ENCODE measurements at regions not wholly inside any gene's neighbourhood (a gene's known extent, or its start where the extent isn't known, plus 50 kb on each side); places are given as distances from the start of the nearest gene placed in this dataset.

GRCh38 chr9:79955300-79955699 lies 383.5 kb downstream of the TLE4 start:
- peak; percentile 8 for DNase-seq

- no peak for DNase-seq
Measured at GRCh38 chr9:79953908-79954307, 382.1 kb downstream of the TLE4 start.

GRCh38 chr9:79952401-79952800 lies 380.6 kb downstream of the TLE4 start:
- no peak for DNase-seq

DNA sequence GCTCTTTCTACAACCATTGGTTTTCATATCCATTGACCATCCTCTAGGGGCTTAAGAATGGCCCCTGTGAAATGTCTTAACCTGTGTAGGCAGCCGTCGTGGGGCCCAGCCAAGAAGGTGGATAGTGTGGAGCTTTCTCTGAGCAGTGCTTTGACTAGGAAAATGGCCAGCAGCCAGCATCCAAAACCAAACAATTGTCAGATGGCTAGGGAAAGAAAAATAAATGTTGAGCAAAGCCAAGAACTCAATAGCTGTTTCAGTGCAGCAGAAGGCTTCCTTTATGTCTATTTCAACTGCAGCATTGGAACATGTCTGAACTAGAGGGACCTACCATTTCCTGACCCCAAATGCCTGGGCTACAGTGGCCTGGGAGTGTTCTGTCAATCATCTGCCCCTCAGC lies 374.9 kb downstream of the TLE4 start:
- no peak for DNase-seq

DNA sequence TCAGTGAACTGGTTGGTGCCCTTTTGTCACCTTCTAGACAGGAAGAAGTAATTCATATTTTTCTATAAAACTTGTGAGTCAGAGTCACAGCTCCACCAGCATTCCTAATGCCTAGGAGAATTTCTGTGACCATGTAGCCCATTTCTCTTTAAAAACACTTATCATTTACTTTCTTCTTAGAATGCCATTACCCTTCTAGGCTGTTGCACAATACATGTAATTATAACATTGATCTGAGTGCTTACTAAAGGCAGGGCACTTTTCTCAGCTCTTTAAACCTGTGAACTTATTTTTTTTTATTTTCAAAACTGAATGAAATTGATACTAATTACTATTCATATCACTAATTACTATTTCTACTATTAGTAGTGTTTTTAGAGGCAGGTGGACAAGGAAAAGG lies 373.7 kb downstream of the TLE4 start:
- no peak for DNase-seq

- no peak for DNase-seq
Measured at GRCh38 chr9:79945016-79945415, 373.3 kb downstream of the TLE4 start.

DNA sequence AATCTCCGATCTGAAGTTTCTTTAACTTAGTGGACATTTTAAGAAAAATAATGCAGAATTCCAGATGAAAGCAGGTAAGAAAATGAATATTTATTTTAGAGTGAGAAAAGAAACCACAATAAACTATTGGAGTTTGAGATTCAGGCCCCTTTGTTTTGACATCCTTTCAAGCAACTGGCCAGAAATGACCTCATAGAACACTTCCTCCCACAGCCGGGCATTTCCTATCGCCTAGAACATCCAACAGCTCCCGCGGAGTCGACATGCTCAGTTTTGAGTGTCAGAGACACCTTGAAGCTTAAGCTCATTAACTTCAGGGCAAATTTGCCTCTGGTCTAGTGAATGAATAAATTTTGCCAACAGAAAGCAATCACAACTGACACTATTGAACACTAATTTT lies 369.2 kb downstream of the TLE4 start:
- DNase-seq = peak; percentile 7

- DNase-seq = no peak
Measured at GRCh38 chr9:79939819-79940218, 368.1 kb downstream of the TLE4 start.

DNA sequence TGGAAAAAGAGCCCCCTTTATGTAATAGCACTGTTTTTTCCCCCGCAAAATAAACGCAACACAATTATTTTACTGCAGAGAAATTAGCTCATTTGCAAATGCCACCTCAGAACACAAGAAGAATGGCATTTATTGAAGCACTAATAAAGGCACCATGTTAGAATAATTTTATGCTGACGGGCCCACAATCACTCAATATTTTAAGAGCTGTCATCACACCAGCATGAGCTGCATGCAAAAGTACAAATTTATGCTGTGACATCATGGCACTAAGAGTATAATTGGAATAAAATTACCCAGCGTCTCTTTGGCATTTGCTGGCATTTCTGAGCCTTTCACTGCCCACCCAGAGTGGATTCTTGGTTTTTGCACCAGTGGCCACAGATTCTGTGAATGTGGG lies 364.6 kb downstream of the TLE4 start:
- no peak for DNase-seq

DNA sequence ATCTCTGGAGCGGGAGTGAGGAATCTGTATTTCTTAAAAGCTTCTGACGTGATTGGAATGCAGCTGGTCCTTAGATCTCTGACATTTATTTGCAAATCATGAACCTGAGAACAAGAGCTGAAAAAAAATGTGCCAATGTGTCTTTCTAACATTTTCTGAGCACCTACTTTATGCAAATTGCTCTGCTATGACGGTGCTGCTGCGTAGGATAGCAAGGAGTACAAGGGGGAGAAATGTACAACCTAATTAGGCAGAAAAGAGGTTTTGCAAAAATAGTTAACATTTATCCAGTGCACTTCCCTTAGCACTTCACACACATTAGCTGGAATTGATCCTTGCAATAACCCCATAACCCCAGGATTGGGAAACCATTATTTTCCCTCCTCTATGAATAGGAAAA lies 357.5 kb downstream of the TLE4 start:
- no peak for DNase-seq

DNA sequence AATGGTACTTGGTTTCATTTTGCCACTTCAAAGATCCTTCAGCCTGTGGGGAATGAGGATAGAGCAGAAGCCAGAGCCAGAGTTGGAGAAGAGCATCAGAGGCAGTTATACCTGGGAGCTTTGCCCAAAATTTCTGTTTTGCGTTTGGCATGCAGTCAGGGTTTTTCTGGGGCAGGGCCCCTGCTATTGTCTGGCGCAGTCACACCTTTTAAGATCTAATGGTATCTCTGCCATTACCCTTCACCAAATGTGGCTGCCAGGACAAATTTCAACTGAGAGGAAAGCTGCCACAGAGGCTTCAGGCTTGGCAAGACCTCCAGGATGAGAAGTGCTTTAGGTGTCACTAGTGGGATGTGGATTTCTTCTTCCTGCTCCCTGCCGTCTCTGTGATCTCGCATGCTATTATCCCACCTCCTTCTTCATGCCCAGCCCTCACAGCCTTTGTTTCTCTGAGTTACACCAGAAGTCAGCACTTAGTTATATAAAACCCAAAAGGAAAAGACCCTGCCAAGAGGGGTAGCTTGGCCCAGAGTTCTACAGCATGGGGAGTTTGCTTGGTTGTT lies 357.0 kb downstream of the TLE4 start:
- DNase-seq = no peak

DNA sequence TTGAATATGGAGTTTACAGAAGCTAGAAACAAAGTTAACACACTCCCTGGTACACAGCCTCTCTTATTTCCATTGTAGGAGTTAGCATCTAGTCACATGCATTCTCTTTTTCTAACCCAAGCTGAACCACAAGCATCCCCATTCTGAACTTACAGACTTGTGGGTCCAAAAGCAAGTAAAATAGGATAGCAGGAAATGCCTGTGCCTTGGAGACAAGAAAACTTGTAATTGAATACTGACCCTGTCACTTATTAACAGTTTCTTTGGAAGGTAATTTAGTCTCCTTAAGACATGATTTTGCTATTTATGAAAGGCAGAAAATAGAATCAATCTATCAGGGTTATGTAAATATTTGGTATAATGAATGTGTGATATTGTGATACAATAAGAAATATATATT lies 353.6 kb downstream of the TLE4 start:
- no peak for DNase-seq

- no peak for DNase-seq
Measured at GRCh38 chr9:79924836-79925235, 353.1 kb downstream of the TLE4 start.

- no peak for DNase-seq
Measured at GRCh38 chr9:79917421-79917820, 345.7 kb downstream of the TLE4 start.

GRCh38 chr9:79913867-79914266 lies 342.1 kb downstream of the TLE4 start:
- no peak for DNase-seq

DNA sequence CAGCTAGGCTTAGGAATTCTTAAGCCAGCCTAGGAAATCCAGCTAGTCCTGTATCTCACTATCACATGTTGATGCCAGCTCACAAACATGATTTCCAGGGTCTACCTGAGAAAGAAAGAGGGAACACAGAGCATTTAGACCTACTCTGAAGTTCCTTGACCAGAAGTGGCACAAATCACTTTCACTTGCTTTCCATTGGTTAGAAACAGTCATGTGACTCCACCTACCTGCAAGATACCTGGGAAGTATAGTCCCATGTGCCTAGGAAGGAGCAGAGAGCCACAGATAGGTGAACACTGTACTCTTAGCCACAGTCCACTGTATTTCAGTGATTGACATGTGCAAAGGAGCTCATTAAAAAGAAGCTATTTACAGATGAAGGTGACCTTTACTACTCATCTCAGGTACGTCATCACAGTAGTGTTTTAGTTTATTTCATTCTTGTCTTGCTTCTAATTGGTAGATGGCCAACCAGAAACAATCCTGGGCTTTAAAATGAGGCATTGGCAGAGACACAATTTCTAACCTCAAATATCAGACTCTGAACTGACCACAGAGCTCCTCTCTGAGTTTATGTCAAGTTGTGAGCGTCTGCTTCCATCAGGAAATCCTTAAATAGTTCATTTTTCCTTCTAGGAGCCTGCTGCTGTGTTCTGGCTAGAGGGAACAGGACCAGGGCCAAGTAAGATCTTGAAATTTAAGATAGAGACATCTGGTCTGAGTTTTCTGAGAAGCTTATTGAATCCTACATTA lies 340.7 kb downstream of the TLE4 start:
- DNase-seq = no peak

GRCh38 chr9:79911724-79912123 lies 340.0 kb downstream of the TLE4 start:
- DNase-seq = no peak

- no peak for DNase-seq
Measured at GRCh38 chr9:79902825-79903600, 331.2 kb downstream of the TLE4 start.

DNA sequence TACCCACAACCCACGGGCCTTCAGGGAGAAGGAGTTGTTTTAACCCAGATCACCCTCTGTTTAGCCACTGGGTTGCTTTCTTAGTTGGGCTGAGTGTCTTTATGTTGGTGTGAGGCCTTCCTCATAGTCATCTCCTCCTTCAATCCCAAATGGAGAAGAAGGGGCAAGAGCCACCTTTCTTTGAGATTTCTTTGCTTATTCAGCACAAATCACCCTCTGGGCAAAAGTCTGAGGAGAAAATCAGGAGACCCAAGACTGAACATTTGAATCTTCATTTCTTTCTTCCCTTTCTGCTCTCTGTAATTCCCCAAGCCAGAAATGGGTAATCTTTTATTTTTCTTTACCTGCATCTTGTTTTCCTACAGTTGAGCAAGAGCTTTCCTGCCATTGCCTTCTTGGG lies 329.0 kb downstream of the TLE4 start:
- DNase-seq = no peak

GRCh38 chr9:79896390-79896980 lies 324.7 kb downstream of the TLE4 start:
- no peak for DNase-seq

- no peak for DNase-seq
Measured at GRCh38 chr9:79895232-79895631, 323.5 kb downstream of the TLE4 start.

DNA sequence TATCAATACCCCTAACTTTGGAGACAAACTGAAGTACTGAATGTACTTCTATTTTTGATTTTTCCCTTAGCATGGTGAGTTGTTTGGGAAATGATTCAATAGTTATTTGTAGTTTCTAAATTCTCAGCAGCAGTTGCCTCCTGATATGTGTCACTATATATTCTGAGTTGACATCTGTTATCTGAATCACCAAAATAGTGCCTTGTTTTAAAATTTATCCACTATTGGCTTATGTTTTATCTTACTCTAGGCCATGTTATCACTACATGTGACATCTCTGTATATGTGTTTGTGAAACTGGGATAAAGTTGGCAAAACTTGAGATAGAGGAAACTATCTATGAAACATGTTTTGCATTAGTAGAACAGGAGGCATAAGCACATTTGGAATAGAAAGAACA lies 317.6 kb downstream of the TLE4 start:
- DNase-seq = no peak

- DNase-seq = no peak
Measured at GRCh38 chr9:79885093-79885857, 313.5 kb downstream of the TLE4 start.

All from MV-4-11 (cell line).